Activated CD8-positive, alpha-beta T cell treated with anti-CD3 and anti-CD28 coated beads for 36 hours (primary cell): ENCODE measurements at regions not wholly inside any gene's neighbourhood (a gene's known extent, or its start where the extent isn't known, plus 50 kb on each side); places are given as distances from the start of the nearest gene placed in this dataset.

Experiments
- ATAC-seq: fragments of 200-7000 bp; cut with Tn5 transposase; one replicate; pipeline ENCODE4 v1.10.0; 2021; ENCODE audit warnings: mild to moderate bottlenecking, moderate library complexity
- CTCF ChIA-PET: fragments of 350-600 bp; sonication (Branson Sonifier 250); formaldehyde crosslinking; loops from one replicate; lab custom pipeline; 2021; ENCODE audit warnings: antibody characterized with exemption; lab: Charles Lee
- POLR2A ChIA-PET: fragments of 350-600 bp; sonication (Branson Sonifier 250); formaldehyde crosslinking; loops from one replicate; lab custom pipeline; 2021; ENCODE audit warnings: antibody characterized with exemption; lab: Charles Lee
- DNase-seq: peaks from one replicate; pipeline ENCODE4 v3.0.0-alpha.2; 2020
- H3K27ac Mint-ChIP-seq: one replicate; pipeline ENCODE4 v1.8.0; 2021; ENCODE audit warnings: mild to moderate bottlenecking, mixed read lengths
- H3K27me3 Mint-ChIP-seq: one replicate; pipeline ENCODE4 v1.8.0; 2021; ENCODE audit warnings: mixed read lengths
- H3K36me3 Mint-ChIP-seq: one replicate; pipeline ENCODE4 v1.8.0; 2021; ENCODE audit warnings: low read depth, mixed read lengths
- H3K4me1 Mint-ChIP-seq: one replicate; pipeline ENCODE4 v1.8.0; 2021; ENCODE audit warnings: low read depth, mixed read lengths
- H3K4me3 Mint-ChIP-seq: one replicate; pipeline ENCODE4 v1.8.0; 2021; ENCODE audit warnings: mild to moderate bottlenecking, moderate library complexity, mixed read lengths
- H3K9me3 Mint-ChIP-seq: one replicate; pipeline ENCODE4 v1.8.0; 2021; ENCODE audit warnings: mixed read lengths
- CTCF ChIP-seq: fragments of 200-600 bp; IDR thresholded peaks from one replicate; pipeline ENCODE4 v1.8.0; 2022; ENCODE audit warnings: antibody characterized with exemption, mild to moderate bottlenecking
- intact Hi-C: fragments of 100-400 bp; cut with micrococcal nuclease; formaldehyde crosslinking; loops from one replicate; pipeline ENCODE4 v1.10.0; 2022

DNA sequence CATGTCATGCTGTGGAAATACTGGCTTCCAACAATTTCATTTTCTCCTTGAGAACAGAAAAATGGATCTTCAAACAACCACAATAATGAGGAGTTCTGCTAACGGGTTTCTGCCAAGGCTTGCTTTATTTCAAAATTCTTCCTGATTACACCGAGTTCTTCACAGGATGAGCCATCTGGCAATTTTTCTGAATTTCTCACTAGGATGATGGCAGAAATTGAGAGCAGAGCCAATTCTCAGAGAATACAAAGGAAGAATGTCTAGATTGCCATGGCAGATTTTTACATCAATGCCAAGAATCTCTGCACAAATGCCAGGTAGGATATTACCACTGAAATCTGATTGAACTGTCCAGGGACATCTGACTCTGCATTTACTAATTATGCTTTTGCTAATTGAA, 619.0 kb upstream of the CHRM3 start:
- Mint-ChIP-seq H3K4me3 (no peak overlapping the region), H3K9me3 (peaks cover 22% of the 10 kb centered on the region), H3K27me3 (no peaks in the 10 kb centered on the region), H3K36me3 (no peaks in the 10 kb centered on the region), H3K27ac (no peak overlapping the region), H3K4me1 (no peaks in the 10 kb centered on the region)
- ChIA-PET CTCF (no interaction called here), POLR2A (no interaction called here)
- no peak for ATAC-seq
- no peak for TF ChIP-seq CTCF
- intact Hi-C loops: no loop called here
- DNase-seq: no peak

GRCh38 chr1:238764779-238765178, 621.6 kb upstream of the CHRM3 start:
- H3K4me3 Mint-ChIP-seq: no peak overlapping the region
- DNase-seq: no peak
- POLR2A ChIA-PET: no interaction called here
- no peak overlapping the region for H3K27ac Mint-ChIP-seq
- no peak for TF ChIP-seq CTCF
- H3K36me3 Mint-ChIP-seq: no peaks in the 10 kb centered on the region
- ATAC-seq: no peak
- H3K27me3 Mint-ChIP-seq: no peaks in the 10 kb centered on the region
- intact Hi-C loops: no loop called here
- H3K4me1 Mint-ChIP-seq: no peaks in the 10 kb centered on the region
- H3K9me3 Mint-ChIP-seq: peaks cover 26% of the 10 kb centered on the region
- CTCF ChIA-PET: no interaction called here

GRCh38 chr1:238753252-238753651, 633.1 kb upstream of the CHRM3 start:
- no peak overlapping the region for H3K27ac Mint-ChIP-seq
- ChIA-PET CTCF (no interaction called here), POLR2A (no interaction called here)
- ATAC-seq: no peak
- no peak overlapping the region for H3K4me3 Mint-ChIP-seq
- H3K4me1 Mint-ChIP-seq: no peaks in the 10 kb centered on the region
- intact Hi-C loops: no loop called here
- no peaks in the 10 kb centered on the region for H3K36me3 Mint-ChIP-seq
- peaks cover 5% of the 10 kb centered on the region for H3K9me3 Mint-ChIP-seq
- DNase-seq: no peak
- TF ChIP-seq CTCF: no peak
- no peaks in the 10 kb centered on the region for H3K27me3 Mint-ChIP-seq

- no peaks in the 10 kb centered on the region for H3K27me3 Mint-ChIP-seq
Observed at GRCh38 chr1:238752327-238752726, 634.0 kb upstream of the CHRM3 start.

DNA sequence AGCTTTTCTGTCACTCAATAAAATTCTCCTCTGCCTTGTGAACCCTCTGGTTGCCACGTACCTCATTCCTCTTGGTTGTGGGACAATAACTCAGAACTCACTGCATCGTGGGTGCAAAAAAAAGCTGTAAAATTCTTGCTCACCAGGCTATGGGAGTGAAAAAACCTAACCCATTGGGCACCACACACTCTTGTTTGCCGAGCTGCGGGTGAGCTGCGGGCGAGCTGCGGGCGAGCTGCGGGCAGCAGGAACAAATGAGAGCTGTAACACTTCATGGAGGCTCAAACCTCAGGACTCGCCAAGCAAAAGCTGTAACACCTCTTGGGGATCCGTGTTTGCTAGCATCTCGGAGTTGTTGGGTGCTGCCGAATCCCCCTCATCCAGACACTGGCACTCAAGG, 641.3 kb upstream of the CHRM3 start:
- intact Hi-C loops: no loop called here
- ChIA-PET CTCF (no interaction called here), POLR2A (no interaction called here)
- no peaks in the 10 kb centered on the region for H3K27me3 Mint-ChIP-seq
- H3K4me3 Mint-ChIP-seq: no peak overlapping the region
- peaks cover 16% of the 10 kb centered on the region for H3K9me3 Mint-ChIP-seq
- ATAC-seq: no peak
- H3K4me1 Mint-ChIP-seq: no peaks in the 10 kb centered on the region
- H3K36me3 Mint-ChIP-seq: no peaks in the 10 kb centered on the region
- DNase-seq: no peak
- no peak for TF ChIP-seq CTCF
- no peak overlapping the region for H3K27ac Mint-ChIP-seq

More at GRCh38 chr1:238752327-238752726, 634.0 kb upstream of the CHRM3 start:
- no peak for TF ChIP-seq CTCF
- no peak overlapping the region for H3K4me3 Mint-ChIP-seq
- POLR2A ChIA-PET: no interaction called here
- CTCF ChIA-PET: no interaction called here
- intact Hi-C loops: no loop called here
- no peak for DNase-seq
- no peaks in the 10 kb centered on the region for H3K4me1 Mint-ChIP-seq
- ATAC-seq: no peak
- H3K27ac Mint-ChIP-seq: no peak overlapping the region
- H3K9me3 Mint-ChIP-seq: peaks cover 9% of the 10 kb centered on the region
- H3K36me3 Mint-ChIP-seq: no peaks in the 10 kb centered on the region
